Right lobe of liver (tissue), 6 donors: ENCODE measurements at regions not wholly inside any gene's neighbourhood (a gene's known extent, or its start where the extent isn't known, plus 50 kb on each side); places are given as distances from the start of the nearest gene placed in this dataset.

ENCODE experiments used
- ATAC-seq, 4 donors: fragments of 200-7000 bp; cut with Tn5 transposase; one replicate each; pipeline ENCODE4 v1.9.1; 2020; ENCODE audit warnings: mild to moderate bottlenecking in 4 of 4, moderate library complexity in 4 of 4
- DNase-seq, 3 donors: peaks; one replicate each; pipeline ENCODE4 v3.0.0-alpha.2; 2020
- H3K27ac ChIP-seq, 3 donors: fragments of 200-600 bp; one replicate each; pipeline ENCODE4 v1.8.0; 2022
- H3K27me3 ChIP-seq, 2 donors: fragments of 200-600 bp; one replicate each; pipeline ENCODE4 v1.8.0; 2022
- H3K36me3 ChIP-seq, 4 donors: fragments of 200-600 bp; sonication (generic) in 1 of 4; one replicate each; pipeline versions ENCODE4 v1.5.1 to v1.8.0; 2017 to 2022; ENCODE audit warnings: control low read depth in 1 of 4
- H3K4me1 ChIP-seq, 4 donors: fragments of 200-600 bp; sonication (generic) in 1 of 4; one replicate each; pipeline versions ENCODE4 v1.5.1 to v1.8.0; 2017 to 2022; ENCODE audit warnings: control low read depth in 1 of 4
- H3K4me3 ChIP-seq, 3 donors: fragments of 200-600 bp; one replicate each; pipeline ENCODE4 v1.8.0; 2022
- H3K9me3 ChIP-seq, 4 donors: fragments of 200-600 bp; sonication (generic) in 1 of 4; one replicate each; pipeline versions ENCODE4 v1.5.1 to v1.8.0; 2017 to 2022; ENCODE audit warnings: control low read depth in 1 of 4
- CTCF ChIP-seq, 4 donors: fragments of 200-600 bp in 3 of 4; fragments of 450-650 bp in 1 of 4; IDR thresholded peaks; one replicate each; pipeline versions ENCODE4 v1.5.1 to v1.8.0; 2016 to 2022; ENCODE audit warnings: antibody characterized with exemption in 4 of 4, mild to moderate bottlenecking in 2 of 4
- POLR2A ChIP-seq: fragments of 450-650 bp; IDR thresholded peaks from one replicate; pipeline ENCODE4 v1.6.1; 2017; ENCODE audit warnings: antibody characterized with exemption, mild to moderate bottlenecking
- WGBS: methylation state at CpG from one replicate; pipeline ENCODE4 v1.1.6; 2018; ENCODE audit warnings: low coverage, low lambda C conversion rate; ENCODE audit not compliant: insufficient coverage; ENCODE audit errors: missing lambda C conversion rate; 5-methylcytosine and 5-hydroxymethylcytosine counted together
- intact Hi-C, 2 donors: fragments of 100-400 bp; cut with DNase I; formaldehyde crosslinking; loops; one replicate each; pipeline versions ENCODE4 v1.11.2 to v1.14.1; 2022
- donor health status: DM: no; HTN: yes; CAD: no.
- donor health status: DM: no; HTN: no; CAD: no.
- donor health status: DM: no; HTN: no; CAD: no.
- donor health status: DM: no; HTN: yes; CAD: no.
- donor health status: DM: no; HTN: yes; CAD: no.

DNA sequence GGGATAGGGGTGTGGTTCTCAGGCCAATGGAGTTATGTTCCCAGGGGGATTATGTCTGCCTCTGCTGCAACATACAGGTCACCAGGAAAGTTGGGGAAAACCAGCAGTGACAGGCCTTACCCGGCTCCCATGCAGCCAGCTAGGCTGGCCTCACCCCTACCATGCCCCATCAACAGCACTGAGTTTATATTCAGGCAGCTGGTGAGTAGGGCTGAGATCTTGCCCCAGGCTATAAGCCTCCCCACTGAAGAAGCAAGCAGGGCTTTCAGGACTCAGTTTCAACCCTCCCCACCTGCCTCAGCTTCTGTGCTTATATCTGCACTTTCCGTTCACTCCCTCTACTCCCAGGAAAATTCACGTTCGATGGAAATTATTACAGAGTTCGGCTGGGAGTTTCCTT lies 122.4 kb upstream of the PGRMC2 start:
- DNase-seq: no peak

DNA sequence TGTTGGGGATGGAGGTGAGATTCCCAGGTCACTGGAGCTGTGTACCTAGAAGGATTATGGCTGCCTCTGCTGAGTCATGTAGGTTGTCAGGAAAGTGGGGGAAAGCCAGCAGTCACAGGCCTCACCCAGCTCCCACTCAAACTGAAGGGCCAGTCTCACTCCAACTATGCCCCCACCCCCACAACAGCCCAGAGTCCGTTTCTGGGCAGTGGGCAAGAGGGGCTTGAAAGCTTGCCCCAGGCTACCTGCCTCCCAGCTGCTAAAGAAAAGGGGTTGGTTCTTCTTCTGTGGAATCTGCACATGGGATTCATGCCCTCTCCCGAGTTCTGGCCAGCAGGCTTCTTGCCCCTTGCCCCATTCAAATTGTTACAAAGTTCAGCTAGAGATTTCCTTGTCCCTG lies 116.0 kb upstream of the PGRMC2 start:
- Histone ChIP-seq H3K27me3 (no peaks in the 10 kb centered on the region), H3K4me1 (no peaks in the 10 kb centered on the region), H3K4me3 (no peak overlapping the region), H3K36me3 (no peaks in the 10 kb centered on the region), H3K9me3 (no peaks in the 10 kb centered on the region), H3K27ac (no peak overlapping the region)
- no CpG with 5 or more reads among the region's 2 CpGs for WGBS
- ATAC-seq: no peak
- no peak for DNase-seq
- intact Hi-C loops: no loop called here
- TF ChIP-seq CTCF (IDR thresholded peaks at IDR 0.05): no peak
- no peak for TF ChIP-seq POLR2A

More for the DNA sequence above, 122.4 kb upstream of the PGRMC2 start:
- no peak overlapping the region for H3K27ac ChIP-seq
- no peaks in the 10 kb centered on the region for H3K27me3 ChIP-seq
- H3K4me1 ChIP-seq: no peaks in the 10 kb centered on the region
- intact Hi-C loops: no loop called here
- WGBS: 90% methylated on average over 5 of the region's 5 CpGs
- no peaks in the 10 kb centered on the region for H3K36me3 ChIP-seq
- no peak for ATAC-seq
- H3K4me3 ChIP-seq: no peak overlapping the region
- TF ChIP-seq CTCF (IDR thresholded peaks at IDR 0.05) (no peak), POLR2A (no peak)
- peaks cover 0 to 2% (median 0%) of the 10 kb centered on the region in 4 donors for H3K9me3 ChIP-seq

- H3K27ac ChIP-seq: no peak overlapping the region
- 93% methylated on average over 4 of the region's 4 CpGs for WGBS
- intact Hi-C loops: no loop called here
- ATAC-seq (no peak), DNase-seq (no peak)
- H3K4me3 ChIP-seq: no peak overlapping the region
- H3K27me3 ChIP-seq: no peaks in the 10 kb centered on the region
- TF ChIP-seq CTCF (IDR thresholded peaks at IDR 0.05): no peak
- no peak for TF ChIP-seq POLR2A
- H3K4me1 ChIP-seq: no peaks in the 10 kb centered on the region
- no peaks in the 10 kb centered on the region for H3K9me3 ChIP-seq
- no peaks in the 10 kb centered on the region for H3K36me3 ChIP-seq
Measured at GRCh38 chr4:128394778-128395177, 107.2 kb upstream of the PGRMC2 start.

- WGBS: 55% methylated on average over 5 of the region's 6 CpGs
- H3K27ac ChIP-seq: no peak overlapping the region
- no peak for ATAC-seq
Measured at GRCh38 chr4:128393101-128393704, 105.6 kb upstream of the PGRMC2 start.

More at GRCh38 chr4:128393101-128393704, 105.6 kb upstream of the PGRMC2 start:
- DNase-seq: no peak
- Histone ChIP-seq H3K4me3 (no peak overlapping the region), H3K36me3 (no peaks in the 10 kb centered on the region), H3K9me3 (no peaks in the 10 kb centered on the region), H3K4me1 (no peaks in the 10 kb centered on the region), H3K27me3 (no peaks in the 10 kb centered on the region)
- no peak for TF ChIP-seq CTCF (IDR thresholded peaks at IDR 0.05)
- TF ChIP-seq POLR2A: no peak
- intact Hi-C loops: no loop called here
